ENCODE measurements at regions not wholly inside any gene's neighbourhood (a gene's known extent, or its start where the extent isn't known, plus 50 kb on each side); places are given as distances from the start of the nearest gene placed in this dataset.

GRCh38 chr9:80222466-80223169 is 650.9 kb downstream of the TLE4 start:
- Histone ChIP-seq H3K9me3 (ENCODE audit: control insufficient read depth, low read length) (no peaks in the 10 kb centered on the region), H3K4me1 (ENCODE audit: control insufficient read depth, insufficient read depth, low read length, poor library complexity, severe bottlenecking) (no peaks in the 10 kb centered on the region), H3K27ac (ENCODE audit: low read depth, low read length, severe bottlenecking) (no peak overlapping the region), H3K4me3 (ENCODE audit: extremely low read depth, insufficient read depth, low read length, poor library complexity, severe bottlenecking) (no peak overlapping the region), H3K36me3 (ENCODE audit: control insufficient read depth, insufficient read depth, low read length) (no peaks in the 10 kb centered on the region)
- 75 to 100% methylated on average over 1 of the region's 3 CpGs for WGBS, 2 experiments (ENCODE audit: insufficient coverage in 2 of 2)

GRCh38 chr9:80218328-80218727 is 646.6 kb downstream of the TLE4 start:
- Histone ChIP-seq H3K4me1 (ENCODE audit: control insufficient read depth, insufficient read depth, low read length, poor library complexity, severe bottlenecking) (no peaks in the 10 kb centered on the region), H3K4me3 (ENCODE audit: extremely low read depth, insufficient read depth, low read length, poor library complexity, severe bottlenecking) (no peak overlapping the region), H3K36me3 (ENCODE audit: control insufficient read depth, insufficient read depth, low read length) (no peaks in the 10 kb centered on the region), H3K27ac (ENCODE audit: low read depth, low read length, severe bottlenecking) (no peak overlapping the region), H3K9me3 (ENCODE audit: control insufficient read depth, low read length) (no peaks in the 10 kb centered on the region)
- WGBS, 2 experiments (ENCODE audit: insufficient coverage in 2 of 2): 75 to 87% methylated on average over 2 to 3 of the region's 6 CpGs

GRCh38 chr9:80213613-80214012 is 641.8 kb downstream of the TLE4 start:
- Histone ChIP-seq H3K4me3 (ENCODE audit: extremely low read depth, insufficient read depth, low read length, poor library complexity, severe bottlenecking) (no peak overlapping the region), H3K36me3 (ENCODE audit: control insufficient read depth, insufficient read depth, low read length) (no peaks in the 10 kb centered on the region), H3K27ac (ENCODE audit: low read depth, low read length, severe bottlenecking) (no peak overlapping the region), H3K9me3 (ENCODE audit: control insufficient read depth, low read length) (no peaks in the 10 kb centered on the region), H3K4me1 (ENCODE audit: control insufficient read depth, insufficient read depth, low read length, poor library complexity, severe bottlenecking) (no peaks in the 10 kb centered on the region)
- 94 to 97% methylated on average over 5 to 7 of the region's 8 CpGs for WGBS, 2 experiments (ENCODE audit: insufficient coverage in 2 of 2)

GRCh38 chr9:80208696-80209095 is 636.9 kb downstream of the TLE4 start:
- Histone ChIP-seq H3K4me3 (ENCODE audit: extremely low read depth, insufficient read depth, low read length, poor library complexity, severe bottlenecking) (no peak overlapping the region), H3K36me3 (ENCODE audit: control insufficient read depth, insufficient read depth, low read length) (no peaks in the 10 kb centered on the region), H3K4me1 (ENCODE audit: control insufficient read depth, insufficient read depth, low read length, poor library complexity, severe bottlenecking) (no peaks in the 10 kb centered on the region), H3K9me3 (ENCODE audit: control insufficient read depth, low read length) (no peaks in the 10 kb centered on the region), H3K27ac (ENCODE audit: low read depth, low read length, severe bottlenecking) (no peak overlapping the region)

- Histone ChIP-seq H3K4me3 (ENCODE audit: extremely low read depth, insufficient read depth, low read length, poor library complexity, severe bottlenecking) (no peak overlapping the region), H3K4me1 (ENCODE audit: control insufficient read depth, insufficient read depth, low read length, poor library complexity, severe bottlenecking) (no peaks in the 10 kb centered on the region), H3K36me3 (ENCODE audit: control insufficient read depth, insufficient read depth, low read length) (no peaks in the 10 kb centered on the region), H3K27ac (ENCODE audit: low read depth, low read length, severe bottlenecking) (no peak overlapping the region), H3K9me3 (ENCODE audit: control insufficient read depth, low read length) (no peaks in the 10 kb centered on the region)
- WGBS, 2 experiments (ENCODE audit: insufficient coverage in 2 of 2): no CpG with 5 or more reads among the region's 2 CpGs
These were observed 632.3 kb downstream of the TLE4 start for GRCh38 chr9:80204054-80204453.

- H3K27ac ChIP-seq (ENCODE audit: low read depth, low read length, severe bottlenecking): no peak overlapping the region
- no peaks in the 10 kb centered on the region for H3K36me3 ChIP-seq (ENCODE audit: control insufficient read depth, insufficient read depth, low read length)
- WGBS, 2 experiments (ENCODE audit: insufficient coverage in 2 of 2): no CpG with 5 or more reads among the region's 1 CpG
- no peak overlapping the region for H3K4me3 ChIP-seq (ENCODE audit: extremely low read depth, insufficient read depth, low read length, poor library complexity, severe bottlenecking)
- no peaks in the 10 kb centered on the region for H3K4me1 ChIP-seq (ENCODE audit: control insufficient read depth, insufficient read depth, low read length, poor library complexity, severe bottlenecking)
- H3K9me3 ChIP-seq (ENCODE audit: control insufficient read depth, low read length): no peaks in the 10 kb centered on the region
These were observed 625.9 kb downstream of the TLE4 start for GRCh38 chr9:80197661-80198060.

GRCh38 chr9:80191108-80191507 is 619.3 kb downstream of the TLE4 start:
- H3K4me1 ChIP-seq (ENCODE audit: control insufficient read depth, insufficient read depth, low read length, poor library complexity, severe bottlenecking): no peaks in the 10 kb centered on the region

GRCh38 chr9:80188579-80188978 is 616.8 kb downstream of the TLE4 start:
- 100% methylated on average over 2 of the region's 4 CpGs; no CpG with 5 or more reads in 1 of the 2 experiments for WGBS, 2 experiments (ENCODE audit: insufficient coverage in 2 of 2)
- Histone ChIP-seq H3K4me1 (ENCODE audit: control insufficient read depth, insufficient read depth, low read length, poor library complexity, severe bottlenecking) (no peaks in the 10 kb centered on the region), H3K36me3 (ENCODE audit: control insufficient read depth, insufficient read depth, low read length) (no peaks in the 10 kb centered on the region), H3K27ac (ENCODE audit: low read depth, low read length, severe bottlenecking) (no peak overlapping the region), H3K9me3 (ENCODE audit: control insufficient read depth, low read length) (no peaks in the 10 kb centered on the region), H3K4me3 (ENCODE audit: extremely low read depth, insufficient read depth, low read length, poor library complexity, severe bottlenecking) (no peak overlapping the region)

More at GRCh38 chr9:80191108-80191507, 619.3 kb downstream of the TLE4 start:
- Histone ChIP-seq H3K27ac (ENCODE audit: low read depth, low read length, severe bottlenecking) (no peak overlapping the region), H3K9me3 (ENCODE audit: control insufficient read depth, low read length) (no peaks in the 10 kb centered on the region), H3K36me3 (ENCODE audit: control insufficient read depth, insufficient read depth, low read length) (no peaks in the 10 kb centered on the region), H3K4me3 (ENCODE audit: extremely low read depth, insufficient read depth, low read length, poor library complexity, severe bottlenecking) (no peak overlapping the region)

GRCh38 chr9:80185112-80185738 is 613.5 kb downstream of the TLE4 start:
- Histone ChIP-seq H3K4me3 (ENCODE audit: extremely low read depth, insufficient read depth, low read length, poor library complexity, severe bottlenecking) (no peak overlapping the region), H3K27ac (ENCODE audit: low read depth, low read length, severe bottlenecking) (no peak overlapping the region), H3K4me1 (ENCODE audit: control insufficient read depth, insufficient read depth, low read length, poor library complexity, severe bottlenecking) (no peaks in the 10 kb centered on the region), H3K9me3 (ENCODE audit: control insufficient read depth, low read length) (peaks cover 3% of the 10 kb centered on the region), H3K36me3 (ENCODE audit: control insufficient read depth, insufficient read depth, low read length) (no peaks in the 10 kb centered on the region)
- 97 to 98% methylated on average over 22 of the region's 27 CpGs for WGBS, 2 experiments (ENCODE audit: insufficient coverage in 2 of 2)

- Histone ChIP-seq H3K4me1 (ENCODE audit: control insufficient read depth, insufficient read depth, low read length, poor library complexity, severe bottlenecking) (no peaks in the 10 kb centered on the region), H3K27ac (ENCODE audit: low read depth, low read length, severe bottlenecking) (no peak overlapping the region), H3K4me3 (ENCODE audit: extremely low read depth, insufficient read depth, low read length, poor library complexity, severe bottlenecking) (no peak overlapping the region), H3K9me3 (ENCODE audit: control insufficient read depth, low read length) (peaks cover 7% of the 10 kb centered on the region), H3K36me3 (ENCODE audit: control insufficient read depth, insufficient read depth, low read length) (no peaks in the 10 kb centered on the region)
- 70 to 72% methylated on average over 2 of the region's 2 CpGs for WGBS, 2 experiments (ENCODE audit: insufficient coverage in 2 of 2)
These were observed 606.2 kb downstream of the TLE4 start for GRCh38 chr9:80177949-80178480.
